ENCODE measurements at regions not wholly inside any gene's neighbourhood (a gene's known extent, or its start where the extent isn't known, plus 50 kb on each side); places are given as distances from the start of the nearest gene placed in this dataset.

GRCh38 chr9:89722712-89723111 lies 117.9 kb downstream of the GADD45G start:
- no peak for DNase-seq (ENCODE audit: low read depth)

GRCh38 chr9:89723469-89724100 lies 118.8 kb downstream of the GADD45G start:
- DNase-seq (ENCODE audit: low read depth) = no peak

GRCh38 chr9:89724659-89725058 lies 119.8 kb downstream of the GADD45G start:
- DNase-seq (ENCODE audit: low read depth) = no peak

- DNase-seq (ENCODE audit: low read depth) = no peak
Measured at GRCh38 chr9:89725271-89725670, 120.5 kb downstream of the GADD45G start.

- no peak for DNase-seq (ENCODE audit: low read depth)
Measured at GRCh38 chr9:89729954-89730530, 125.2 kb downstream of the GADD45G start.

GRCh38 chr9:89730715-89731114 lies 125.9 kb downstream of the GADD45G start:
- DNase-seq (ENCODE audit: low read depth) = no peak

- DNase-seq (ENCODE audit: low read depth) = no peak
Measured at GRCh38 chr9:89731262-89732182, 126.7 kb downstream of the GADD45G start.

DNA sequence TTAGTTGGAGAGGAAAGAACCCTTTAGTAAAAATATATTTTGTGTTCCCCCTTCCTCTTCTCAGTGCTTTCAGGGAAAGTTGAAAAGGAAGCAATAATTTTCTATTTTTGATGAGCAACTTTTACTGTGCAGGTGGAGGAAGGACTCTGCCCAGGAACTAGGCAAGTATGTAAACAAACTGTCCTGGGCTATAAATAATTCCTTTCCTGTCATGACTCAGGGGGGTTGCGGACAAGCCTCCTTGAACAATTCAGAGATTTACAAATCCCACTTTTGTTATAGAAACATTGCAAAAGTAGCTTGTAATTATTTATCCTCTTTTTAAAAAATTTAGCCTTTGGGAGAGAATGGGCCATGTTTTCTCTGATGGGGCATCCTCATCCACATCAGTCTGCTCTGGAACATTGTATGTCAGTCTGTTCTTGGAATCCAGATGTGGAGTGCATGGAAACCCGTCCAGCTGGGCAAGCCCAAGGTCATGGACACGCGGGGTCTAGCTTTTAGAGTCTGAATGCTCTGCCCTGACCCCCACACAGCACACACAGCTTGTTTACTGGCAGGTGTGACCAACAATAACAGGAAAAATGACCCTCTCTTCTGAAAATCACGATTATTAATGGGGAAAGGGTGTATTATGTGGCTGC lies 127.6 kb downstream of the GADD45G start:
- DNase-seq (ENCODE audit: low read depth) = no peak

- no peak for DNase-seq (ENCODE audit: low read depth)
Measured at GRCh38 chr9:89732939-89733324, 128.1 kb downstream of the GADD45G start.

GRCh38 chr9:89734600-89735041 lies 129.8 kb downstream of the GADD45G start:
- no peak for DNase-seq (ENCODE audit: low read depth)

- no peak for DNase-seq (ENCODE audit: low read depth)
Measured at GRCh38 chr9:89738137-89738932, 133.5 kb downstream of the GADD45G start.

GRCh38 chr9:89739511-89739910 lies 134.7 kb downstream of the GADD45G start:
- no peak for DNase-seq (ENCODE audit: low read depth)

DNA sequence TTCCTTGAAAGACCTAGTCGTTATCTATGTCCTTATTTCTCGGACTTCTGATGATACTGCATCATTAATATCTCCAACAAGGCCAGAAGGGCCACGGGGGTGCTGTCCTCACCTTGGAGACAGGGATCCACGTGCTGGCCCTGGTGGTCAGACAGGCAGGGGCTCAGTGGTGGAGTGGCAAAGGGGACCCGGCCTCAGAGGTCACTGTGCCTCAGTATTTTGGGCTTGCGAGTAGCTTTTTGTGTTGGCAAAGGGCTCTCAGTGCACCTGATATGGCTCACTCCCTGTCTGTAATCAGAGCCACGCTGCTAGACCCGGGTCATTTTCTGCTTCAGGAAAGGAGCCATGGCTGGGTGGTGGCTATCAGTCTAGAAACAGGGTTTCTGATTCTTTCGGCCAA lies 135.1 kb downstream of the GADD45G start:
- no peak for DNase-seq (ENCODE audit: low read depth)

GRCh38 chr9:89740722-89741121 lies 135.9 kb downstream of the GADD45G start:
- DNase-seq (ENCODE audit: low read depth) = no peak

DNA sequence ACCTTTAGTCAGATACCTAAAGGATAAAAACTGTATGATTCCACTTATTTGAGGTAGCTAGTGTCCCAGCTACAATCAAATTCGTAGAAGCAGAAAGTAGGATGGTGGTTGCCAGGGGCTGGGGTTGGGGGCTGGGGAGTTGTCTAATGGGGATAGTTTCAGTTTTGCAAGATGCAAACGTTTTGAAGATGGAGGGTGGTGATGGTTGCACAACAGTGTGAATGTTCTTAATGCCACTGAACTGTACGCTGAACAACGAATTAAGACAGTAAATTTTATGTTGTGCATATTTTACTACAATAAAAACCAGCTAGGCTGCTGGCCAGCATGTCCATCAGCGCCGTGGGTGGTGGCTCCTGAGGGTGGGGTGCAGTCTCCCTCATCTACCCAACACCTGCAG lies 137.8 kb downstream of the GADD45G start:
- DNase-seq (ENCODE audit: low read depth) = no peak

DNA sequence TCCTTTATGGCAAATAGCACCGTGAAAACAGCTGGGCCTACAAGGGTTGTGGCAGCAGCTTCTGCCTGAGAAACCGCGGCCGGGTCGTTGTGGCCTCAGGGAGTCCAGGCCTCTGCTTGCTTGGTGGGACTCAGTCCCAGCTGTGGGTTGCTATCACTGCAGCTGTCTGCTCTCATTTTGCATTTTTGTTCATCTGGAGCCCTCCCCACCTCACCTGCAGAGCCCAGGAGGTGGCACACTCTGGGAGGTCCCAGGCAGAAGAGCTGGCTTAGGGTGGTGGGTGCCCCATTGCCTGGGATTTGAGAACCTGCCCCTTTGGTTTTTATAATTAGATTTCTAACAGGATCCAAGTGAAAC lies 138.4 kb downstream of the GADD45G start:
- DNase-seq (ENCODE audit: low read depth) = no peak

DNA sequence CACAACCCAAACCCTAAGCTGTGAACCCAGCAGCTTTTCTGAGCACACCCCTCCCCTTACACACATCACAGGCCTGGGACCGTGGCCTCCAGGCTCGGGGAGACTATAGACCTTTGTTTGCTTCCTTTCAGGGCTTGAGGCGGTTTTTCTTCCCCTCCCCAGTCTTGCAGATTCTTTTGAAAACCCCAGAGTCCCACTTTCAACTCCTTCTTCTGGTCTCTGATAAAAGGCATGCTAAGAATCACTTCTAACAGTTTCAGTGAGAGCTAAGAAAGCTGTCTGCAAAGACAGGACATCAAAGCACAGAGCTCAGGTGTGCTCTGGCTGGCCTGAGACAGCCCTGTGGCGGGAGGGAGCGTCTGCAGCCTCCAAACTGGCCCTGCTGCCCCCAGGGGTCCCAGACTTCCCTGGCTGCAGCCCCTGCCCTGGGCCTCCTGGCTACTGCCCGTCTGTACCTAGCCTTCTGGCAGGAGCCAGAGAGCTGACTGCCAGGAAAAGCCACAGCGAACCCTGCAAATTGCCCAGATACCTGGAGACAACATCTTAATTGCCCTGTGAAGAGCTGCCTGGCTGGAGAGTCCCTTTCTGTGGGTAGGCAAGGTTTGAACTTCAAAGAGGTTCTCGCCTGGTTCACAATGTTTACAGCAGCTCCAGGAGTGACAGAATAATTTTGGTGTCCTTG lies 138.9 kb downstream of the GADD45G start:
- peak; percentile 21 for DNase-seq (ENCODE audit: low read depth)

DNA sequence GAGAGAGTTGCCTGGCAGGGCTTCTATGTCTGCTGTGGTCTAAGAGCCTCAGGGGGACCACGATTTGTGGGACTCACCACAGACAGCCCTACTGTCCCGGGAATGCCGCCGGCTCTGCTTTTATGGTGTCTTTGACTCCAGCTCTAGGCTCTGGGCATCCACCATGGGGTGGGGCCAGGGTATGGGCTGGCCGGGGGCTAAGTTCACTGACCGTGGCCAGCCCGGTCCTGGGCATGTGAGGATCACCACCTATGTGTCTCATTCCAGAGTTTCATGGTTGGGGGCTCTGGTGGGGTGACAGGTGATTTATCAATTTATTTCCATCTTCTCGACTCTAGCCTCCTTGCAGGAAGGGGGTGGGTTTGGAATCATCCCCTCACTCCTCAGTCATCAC lies 139.4 kb downstream of the GADD45G start:
- DNase-seq (ENCODE audit: low read depth) = no peak

DNA sequence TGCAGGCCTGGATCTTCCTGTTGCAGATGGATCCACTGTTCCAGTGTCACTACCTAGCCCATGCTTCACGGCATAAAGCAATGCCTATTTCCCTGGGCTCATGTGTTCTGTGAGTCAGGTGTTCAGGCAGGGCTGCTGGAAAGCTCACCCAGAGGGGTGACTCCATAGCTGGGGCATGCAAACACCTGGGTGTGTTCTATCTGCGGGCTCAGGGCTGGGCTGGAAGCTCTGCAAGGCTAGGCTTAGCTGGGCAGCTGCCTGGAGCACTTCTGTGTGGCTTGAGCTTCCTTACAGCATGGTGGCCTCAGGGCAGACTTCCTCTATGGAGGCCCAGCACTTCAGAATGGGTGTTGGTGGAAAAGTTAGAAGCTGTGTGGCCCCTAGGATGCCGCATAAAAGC lies 139.9 kb downstream of the GADD45G start:
- DNase-seq (ENCODE audit: low read depth) = no peak

DNA sequence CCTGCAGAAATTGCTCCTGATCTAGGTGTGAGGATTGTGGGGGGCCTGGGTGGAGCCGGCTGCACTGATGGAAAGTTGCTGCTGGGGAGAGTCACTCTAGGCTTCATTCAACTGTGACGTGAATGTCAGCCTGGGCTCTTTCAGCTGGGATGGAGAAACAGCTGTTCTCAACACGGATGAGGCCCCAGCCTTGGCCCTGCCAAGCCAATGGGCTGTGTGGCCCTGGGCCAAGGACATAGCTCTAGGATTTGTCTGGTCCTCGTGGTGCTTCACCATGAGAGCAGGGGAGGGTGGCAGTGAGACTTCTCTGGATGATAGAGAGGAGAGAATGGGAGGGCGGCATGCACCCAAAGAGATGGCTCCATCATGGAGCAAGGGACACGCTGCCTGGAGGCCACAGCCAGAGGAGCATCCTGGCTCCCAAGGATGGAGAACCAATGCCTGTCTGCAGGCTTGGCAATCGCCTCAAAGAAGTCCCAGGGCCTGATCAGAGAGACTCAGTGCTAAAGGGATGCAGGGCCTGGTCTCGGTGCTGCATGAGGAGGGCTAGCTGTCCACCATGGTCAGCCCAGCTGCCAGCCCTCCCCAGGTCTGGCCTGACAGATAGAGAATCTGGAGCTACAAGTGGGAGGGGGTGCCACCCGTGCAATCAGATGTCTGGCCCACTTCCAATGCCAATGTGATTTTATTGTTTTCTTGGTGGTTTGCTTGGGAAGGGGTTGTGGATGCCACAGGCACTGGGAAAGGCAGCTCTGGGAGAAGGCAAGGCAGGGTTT lies 141.0 kb downstream of the GADD45G start:
- DNase-seq (ENCODE audit: low read depth) = no peak

Data from activated T-helper 1 cell treated with Interleukin-2 at 50 U/mL for 16 hours (primary cell).